Peyer's patch (tissue), 4 donors: ENCODE measurements at regions not wholly inside any gene's neighbourhood (a gene's known extent, or its start where the extent isn't known, plus 50 kb on each side); places are given as distances from the start of the nearest gene placed in this dataset.

Experiments
- POLR2A ChIP-seq, 2 donors: fragments of 450-650 bp; IDR thresholded peaks; one replicate each; pipeline ENCODE4 v1.5.1; 2017; ENCODE audit warnings: antibody characterized with exemption in 2 of 2, mild to moderate bottlenecking in 2 of 2, moderate library complexity in 2 of 2
- TF ChIP-seq, protein P1 (sequence below), 6 experiments: fragments of 450-650 bp in 4 of 6; fragments of 200-600 bp in 2 of 6; sonication (generic) in 1 of 6; IDR thresholded peaks; one replicate each; pipeline ENCODE4 v1.5.1; 2017 to 2019; ENCODE audit warnings: antibody characterized with exemption in 6 of 6, mild to moderate bottlenecking in 3 of 6, moderate library complexity in 1 of 6

GRCh38 chr2:42925742-42926433 is 133.5 kb upstream of the HAAO start:
- TF ChIP-seq, protein P1, sequence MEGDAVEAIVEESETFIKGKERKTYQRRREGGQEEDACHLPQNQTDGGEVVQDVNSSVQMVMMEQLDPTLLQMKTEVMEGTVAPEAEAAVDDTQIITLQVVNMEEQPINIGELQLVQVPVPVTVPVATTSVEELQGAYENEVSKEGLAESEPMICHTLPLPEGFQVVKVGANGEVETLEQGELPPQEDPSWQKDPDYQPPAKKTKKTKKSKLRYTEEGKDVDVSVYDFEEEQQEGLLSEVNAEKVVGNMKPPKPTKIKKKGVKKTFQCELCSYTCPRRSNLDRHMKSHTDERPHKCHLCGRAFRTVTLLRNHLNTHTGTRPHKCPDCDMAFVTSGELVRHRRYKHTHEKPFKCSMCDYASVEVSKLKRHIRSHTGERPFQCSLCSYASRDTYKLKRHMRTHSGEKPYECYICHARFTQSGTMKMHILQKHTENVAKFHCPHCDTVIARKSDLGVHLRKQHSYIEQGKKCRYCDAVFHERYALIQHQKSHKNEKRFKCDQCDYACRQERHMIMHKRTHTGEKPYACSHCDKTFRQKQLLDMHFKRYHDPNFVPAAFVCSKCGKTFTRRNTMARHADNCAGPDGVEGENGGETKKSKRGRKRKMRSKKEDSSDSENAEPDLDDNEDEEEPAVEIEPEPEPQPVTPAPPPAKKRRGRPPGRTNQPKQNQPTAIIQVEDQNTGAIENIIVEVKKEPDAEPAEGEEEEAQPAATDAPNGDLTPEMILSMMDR (IDR thresholded peaks at IDR 0.05): no peak
- no peak for TF ChIP-seq POLR2A (IDR thresholded peaks at IDR 0.05)
